GM06990 (cell line): ENCODE measurements at regions not wholly inside any gene's neighbourhood (a gene's known extent, or its start where the extent isn't known, plus 50 kb on each side); places are given as distances from the start of the nearest gene placed in this dataset.

Experiments
- DNase-seq: peaks from one replicate; pipeline ENCODE4 v3.0.0-alpha.2; 2011; ENCODE audit not compliant: insufficient read length; ENCODE audit errors: extremely low read depth
- H3K27me3 ChIP-seq: replicated peaks from 2 replicates; pipeline ENCODE4 v1.6.0; 2011; ENCODE audit warnings: low read length; ENCODE audit not compliant: control insufficient read depth, insufficient read depth
- H3K36me3 ChIP-seq: 2 replicates; pipeline ENCODE4 v1.5.1; 2011; ENCODE audit warnings: low read length; ENCODE audit not compliant: control insufficient read depth, insufficient read depth
- H3K4me3 ChIP-seq: replicated peaks from 2 replicates; pipeline ENCODE4 v1.5.1; 2011; ENCODE audit warnings: low read depth, mild to moderate bottlenecking, control low read depth, low read length
- TF ChIP-seq, protein P1 (sequence below): IDR thresholded peaks from 2 replicates; pipeline ENCODE4 v1.5.1; 2011; ENCODE audit warnings: low read length, control low read depth, mild to moderate bottlenecking, inconsistent platforms; ENCODE audit not compliant: insufficient read depth, poor library complexity, severe bottlenecking

DNA sequence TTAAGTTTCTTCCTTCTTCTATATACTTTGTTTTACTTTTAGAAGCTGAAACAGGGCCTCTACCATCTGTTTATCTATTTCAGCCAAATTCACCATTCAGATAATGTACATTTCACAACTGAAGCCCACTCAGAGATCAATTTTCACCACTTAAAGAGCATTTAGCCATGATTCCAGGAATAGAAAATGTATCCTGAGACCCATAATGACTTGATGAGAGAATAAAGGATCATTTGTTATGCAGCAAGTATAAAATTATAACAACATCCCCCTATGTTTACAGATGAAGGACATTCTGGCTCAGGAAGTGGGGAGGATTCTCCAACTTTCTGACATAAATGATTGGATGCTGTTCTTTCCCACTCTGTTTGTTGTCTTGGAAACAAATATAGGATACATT lies 962.1 kb upstream of the EEF2KMT start:
- DNase-seq: no peak
- Histone ChIP-seq H3K4me3 (no peak overlapping the region), H3K36me3 (no peaks in the 10 kb centered on the region), H3K27me3 (no peaks in the 10 kb centered on the region)
- TF ChIP-seq, protein P1, sequence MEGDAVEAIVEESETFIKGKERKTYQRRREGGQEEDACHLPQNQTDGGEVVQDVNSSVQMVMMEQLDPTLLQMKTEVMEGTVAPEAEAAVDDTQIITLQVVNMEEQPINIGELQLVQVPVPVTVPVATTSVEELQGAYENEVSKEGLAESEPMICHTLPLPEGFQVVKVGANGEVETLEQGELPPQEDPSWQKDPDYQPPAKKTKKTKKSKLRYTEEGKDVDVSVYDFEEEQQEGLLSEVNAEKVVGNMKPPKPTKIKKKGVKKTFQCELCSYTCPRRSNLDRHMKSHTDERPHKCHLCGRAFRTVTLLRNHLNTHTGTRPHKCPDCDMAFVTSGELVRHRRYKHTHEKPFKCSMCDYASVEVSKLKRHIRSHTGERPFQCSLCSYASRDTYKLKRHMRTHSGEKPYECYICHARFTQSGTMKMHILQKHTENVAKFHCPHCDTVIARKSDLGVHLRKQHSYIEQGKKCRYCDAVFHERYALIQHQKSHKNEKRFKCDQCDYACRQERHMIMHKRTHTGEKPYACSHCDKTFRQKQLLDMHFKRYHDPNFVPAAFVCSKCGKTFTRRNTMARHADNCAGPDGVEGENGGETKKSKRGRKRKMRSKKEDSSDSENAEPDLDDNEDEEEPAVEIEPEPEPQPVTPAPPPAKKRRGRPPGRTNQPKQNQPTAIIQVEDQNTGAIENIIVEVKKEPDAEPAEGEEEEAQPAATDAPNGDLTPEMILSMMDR: no peak

DNA sequence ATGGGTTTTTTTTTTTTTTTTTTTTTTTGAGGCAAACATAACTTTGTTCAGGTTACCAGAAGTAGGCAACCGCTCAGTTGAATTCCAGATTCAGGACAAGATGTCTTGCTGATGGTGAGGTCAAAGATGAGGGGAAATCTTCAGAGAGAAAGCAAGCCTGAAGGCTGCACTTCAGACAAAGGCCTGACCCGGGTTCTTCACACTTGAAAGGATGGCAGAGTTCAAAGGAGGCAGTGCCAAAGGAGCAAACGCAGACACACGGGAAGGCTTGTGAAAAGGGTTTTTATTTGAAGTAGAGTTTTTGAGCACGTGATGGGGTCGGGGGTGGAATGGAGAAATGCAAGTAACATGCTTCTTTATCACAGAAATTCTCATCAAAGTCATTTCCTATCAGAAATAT lies 960.2 kb upstream of the EEF2KMT start:
- TF ChIP-seq, protein P1: no peak
- DNase-seq: no peak
- H3K36me3 ChIP-seq: no peaks in the 10 kb centered on the region
- no peaks in the 10 kb centered on the region for H3K27me3 ChIP-seq
- H3K4me3 ChIP-seq: no peak overlapping the region

DNA sequence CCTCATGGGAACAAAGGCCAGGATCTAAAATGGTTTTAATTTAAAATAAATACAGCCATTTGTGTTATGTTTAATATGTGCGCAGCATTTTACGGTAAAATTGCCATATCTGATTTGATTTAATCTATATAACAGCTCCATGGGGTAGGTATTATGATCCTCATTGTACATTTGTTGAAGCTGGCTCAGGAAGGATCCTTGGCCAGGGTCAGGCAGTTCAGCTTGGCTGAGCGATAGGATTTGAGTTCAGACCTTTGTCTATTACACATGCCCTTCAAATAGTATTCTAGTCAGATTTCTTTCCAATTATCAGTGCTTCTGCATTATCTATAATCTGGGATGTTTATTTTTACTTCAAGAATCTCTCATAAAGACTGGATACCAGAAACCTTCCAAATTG lies 950.4 kb upstream of the EEF2KMT start:
- no peak for DNase-seq
- no peaks in the 10 kb centered on the region for H3K27me3 ChIP-seq
- H3K36me3 ChIP-seq: no peaks in the 10 kb centered on the region
- no peak overlapping the region for H3K4me3 ChIP-seq
- TF ChIP-seq, protein P1: no peak

DNA sequence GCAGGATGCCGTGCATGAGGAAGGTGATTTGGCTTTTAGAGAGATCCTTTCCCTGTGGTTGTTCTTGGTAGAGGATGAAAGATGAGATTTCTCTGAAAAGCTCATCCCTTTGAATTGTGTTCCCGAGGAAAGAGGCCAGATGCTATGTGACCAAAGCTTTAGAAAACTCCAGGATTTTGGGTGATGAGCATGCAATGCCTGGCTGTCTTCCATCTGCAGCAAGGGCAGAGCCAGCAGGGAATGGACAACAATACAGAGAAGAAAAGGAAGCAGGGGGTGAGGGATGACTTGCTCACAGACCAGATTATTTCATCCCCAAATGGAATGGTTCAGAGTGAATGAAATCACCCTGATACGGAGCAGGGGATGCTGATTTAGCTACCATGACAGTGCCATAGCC lies 949.7 kb upstream of the EEF2KMT start:
- Histone ChIP-seq H3K36me3 (no peaks in the 10 kb centered on the region), H3K4me3 (no peak overlapping the region), H3K27me3 (no peaks in the 10 kb centered on the region)
- TF ChIP-seq, protein P1: no peak
- DNase-seq: no peak

DNA sequence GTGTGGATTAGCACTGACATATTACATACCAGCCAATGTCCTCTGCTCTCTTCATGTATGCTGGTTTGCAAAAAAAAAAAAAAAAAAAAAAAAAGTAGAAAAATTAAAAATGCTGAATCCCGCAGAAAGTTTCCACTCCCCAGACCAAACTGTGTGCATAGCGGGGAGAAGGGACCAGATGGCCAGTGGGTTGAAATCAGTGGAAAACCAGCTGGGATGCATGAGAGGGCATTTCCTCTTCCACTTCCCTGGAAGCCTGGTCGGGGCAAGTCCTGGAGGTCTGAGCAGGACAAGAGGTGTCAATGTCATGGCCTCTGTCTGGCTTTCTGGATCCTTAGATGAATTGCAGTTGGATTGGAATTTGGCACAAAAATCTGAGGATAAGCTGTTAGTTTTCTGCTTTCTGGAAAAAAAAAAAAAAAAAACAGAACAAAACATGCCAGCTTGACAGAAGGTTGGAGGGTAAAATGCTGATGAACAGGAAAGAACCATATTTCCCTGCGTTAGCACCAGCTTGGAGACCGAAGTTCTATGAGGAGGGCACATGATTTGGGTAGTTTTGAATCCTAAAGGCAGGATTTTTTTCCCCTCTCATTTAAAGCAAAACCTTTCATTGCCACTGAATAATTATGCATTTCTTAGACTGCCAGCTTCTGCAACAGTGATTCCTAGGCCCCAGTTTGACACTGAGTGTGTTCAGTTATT lies 941.5 kb upstream of the EEF2KMT start:
- DNase-seq: no peak
- TF ChIP-seq, protein P1: no peak
- Histone ChIP-seq H3K4me3 (no peak overlapping the region), H3K36me3 (no peaks in the 10 kb centered on the region), H3K27me3 (no peaks in the 10 kb centered on the region)

DNA sequence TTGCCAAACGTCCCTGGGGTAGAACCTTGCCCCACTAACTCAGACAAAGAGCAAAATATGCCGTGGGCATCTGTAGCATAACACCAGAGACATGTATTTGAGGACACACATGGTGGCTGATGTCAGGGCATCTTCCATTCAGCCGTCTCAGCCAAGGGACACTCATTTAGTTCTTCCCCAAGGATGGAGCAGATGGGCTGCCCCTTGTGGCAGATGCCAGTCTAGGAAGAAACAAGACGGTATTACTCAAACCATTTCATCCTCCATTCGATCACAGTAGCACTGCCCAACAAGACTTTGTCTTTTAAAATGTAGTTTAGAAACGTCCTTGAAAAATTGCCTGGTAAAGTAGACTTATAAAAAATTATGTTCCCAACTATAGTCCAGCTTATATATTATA lies 937.6 kb upstream of the EEF2KMT start:
- no peaks in the 10 kb centered on the region for H3K36me3 ChIP-seq
- TF ChIP-seq, protein P1: no peak
- DNase-seq: no peak
- H3K4me3 ChIP-seq: no peak overlapping the region
- H3K27me3 ChIP-seq: no peaks in the 10 kb centered on the region
